ENCODE measurements at regions not wholly inside any gene's neighbourhood (a gene's known extent, or its start where the extent isn't known, plus 50 kb on each side); places are given as distances from the start of the nearest gene placed in this dataset.

DNA sequence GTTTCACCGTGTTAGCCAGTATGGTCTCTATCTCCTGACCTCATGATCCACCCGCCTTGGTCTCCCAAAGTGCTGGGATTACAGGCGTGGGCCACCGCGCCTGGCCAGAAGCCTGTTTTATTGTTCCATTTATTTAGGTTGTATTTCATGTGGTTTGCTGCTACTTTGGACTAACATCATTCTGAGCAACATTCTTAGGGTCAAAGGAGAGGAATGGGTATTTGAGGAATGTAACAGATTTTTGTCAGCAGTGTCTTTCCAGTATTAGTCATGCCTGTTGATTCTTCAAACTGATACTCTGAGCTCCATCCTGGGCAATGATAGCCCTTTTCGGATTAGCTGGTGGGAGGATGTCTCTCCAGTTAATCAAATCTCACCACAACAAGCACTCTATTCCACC, 213.0 kb upstream of the CITED2 start:
- H3K4me3 ChIP-seq (ENCODE audit: low read length), result no peak overlapping the region
- no peaks in the 10 kb centered on the region for H3K27me3 ChIP-seq (ENCODE audit: control insufficient read depth, insufficient read depth, low read length)
- no peaks in the 10 kb centered on the region for H3K36me3 ChIP-seq (ENCODE audit: control insufficient read depth, insufficient read depth, low read length)
- peaks cover 32% of the 10 kb centered on the region for H3K4me1 ChIP-seq (ENCODE audit: control insufficient read depth, insufficient read depth, low read length)
- no peak overlapping the region for H3K27ac ChIP-seq (ENCODE audit: low read depth, low read length)
- no peak overlapping the region for H3K9ac ChIP-seq (ENCODE audit: low read length)

DNA sequence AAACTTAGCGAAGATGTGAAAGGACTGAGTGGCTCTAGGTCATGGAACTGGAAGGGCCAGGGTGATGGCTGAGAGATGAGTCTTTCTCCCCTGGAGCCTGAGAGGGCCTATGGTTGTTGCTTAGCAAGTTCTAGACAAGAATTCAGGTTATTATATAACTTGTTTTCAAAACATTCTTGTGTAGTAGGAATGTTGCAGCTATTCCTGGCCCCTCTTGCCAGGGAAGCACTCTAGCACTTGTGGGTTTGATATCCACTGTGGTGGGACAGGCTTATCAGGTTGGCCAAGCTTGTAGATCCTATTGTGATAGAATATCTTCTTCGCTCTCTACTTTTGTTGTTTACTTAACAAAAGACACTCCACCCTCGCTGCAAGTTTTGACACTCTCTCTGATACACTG, 211.8 kb upstream of the CITED2 start:
- no peak overlapping the region for H3K4me3 ChIP-seq (ENCODE audit: low read length)
- no peak overlapping the region for H3K9ac ChIP-seq (ENCODE audit: low read length)
- H3K27me3 ChIP-seq (ENCODE audit: control insufficient read depth, insufficient read depth, low read length), result no peaks in the 10 kb centered on the region
- peaks cover 22% of the 10 kb centered on the region for H3K4me1 ChIP-seq (ENCODE audit: control insufficient read depth, insufficient read depth, low read length)
- no peaks in the 10 kb centered on the region for H3K36me3 ChIP-seq (ENCODE audit: control insufficient read depth, insufficient read depth, low read length)
- H3K27ac ChIP-seq (ENCODE audit: low read depth, low read length), result no peak overlapping the region

DNA sequence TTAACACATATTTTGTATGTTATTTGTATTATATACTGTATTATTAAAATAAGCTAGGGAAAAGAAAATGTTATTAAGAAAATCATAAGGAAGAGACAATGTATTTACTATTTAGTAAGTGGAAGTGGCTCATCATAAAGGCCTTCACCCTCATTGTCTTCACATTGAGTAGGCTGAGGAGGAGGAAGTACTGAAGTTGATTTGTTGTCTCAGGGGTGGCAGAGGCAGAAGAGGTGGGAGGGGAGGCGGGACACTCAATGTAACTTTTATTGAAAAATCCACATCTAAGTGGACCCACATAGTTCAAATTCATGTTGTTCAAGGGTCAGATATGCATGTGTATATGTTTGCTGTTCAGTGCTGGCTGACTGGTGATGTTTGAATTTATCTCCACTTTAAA, 210.2 kb upstream of the CITED2 start:
- Histone ChIP-seq H3K9ac (ENCODE audit: low read length) (no peak overlapping the region), H3K4me3 (ENCODE audit: low read length) (no peak overlapping the region), H3K27me3 (ENCODE audit: control insufficient read depth, insufficient read depth, low read length) (no peaks in the 10 kb centered on the region), H3K36me3 (ENCODE audit: control insufficient read depth, insufficient read depth, low read length) (no peaks in the 10 kb centered on the region), H3K27ac (ENCODE audit: low read depth, low read length) (no peak overlapping the region), H3K4me1 (ENCODE audit: control insufficient read depth, insufficient read depth, low read length) (peaks cover 8% of the 10 kb centered on the region)

DNA sequence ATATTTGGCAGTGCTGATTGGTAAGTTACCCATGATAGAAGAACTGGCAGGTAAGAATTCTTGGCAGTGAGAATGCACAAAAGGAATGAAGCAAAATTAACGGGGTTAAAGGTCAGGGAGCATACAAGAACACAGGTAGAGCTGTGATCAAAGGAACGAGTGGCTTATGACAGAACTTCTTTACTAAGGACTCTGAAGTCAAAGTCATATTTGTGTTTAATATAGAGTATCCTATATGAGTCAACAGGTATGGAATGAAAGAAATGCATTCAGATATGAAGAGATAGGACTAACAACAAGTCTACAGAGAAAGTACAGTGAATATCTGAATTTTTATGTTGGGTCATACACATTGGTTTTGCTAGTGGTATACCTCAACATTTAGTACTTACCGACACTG, 209.0 kb upstream of the CITED2 start:
- Histone ChIP-seq H3K4me1 (ENCODE audit: control insufficient read depth, insufficient read depth, low read length) (peaks cover 4% of the 10 kb centered on the region), H3K27me3 (ENCODE audit: control insufficient read depth, insufficient read depth, low read length) (no peaks in the 10 kb centered on the region), H3K4me3 (ENCODE audit: low read length) (no peak overlapping the region), H3K36me3 (ENCODE audit: control insufficient read depth, insufficient read depth, low read length) (no peaks in the 10 kb centered on the region), H3K27ac (ENCODE audit: low read depth, low read length) (no peak overlapping the region), H3K9ac (ENCODE audit: low read length) (no peak overlapping the region)

DNA sequence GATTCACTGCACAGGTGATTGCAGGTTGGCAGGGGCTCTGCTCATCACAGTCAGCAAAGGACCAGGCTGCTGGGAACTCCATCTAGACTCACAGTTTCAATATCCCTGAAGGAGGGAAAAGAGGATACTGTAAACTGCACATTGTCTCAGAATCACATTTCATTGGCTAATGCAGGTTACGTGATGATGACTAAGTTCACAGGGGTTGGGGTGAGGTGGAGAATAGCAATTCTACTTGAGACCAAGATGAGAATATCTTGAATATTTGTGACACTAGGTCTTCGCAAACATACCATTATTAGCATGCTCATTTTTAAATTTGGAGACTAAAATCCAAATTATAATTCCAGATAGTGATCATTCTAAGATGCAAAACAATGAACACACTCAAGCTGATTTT, 208.5 kb upstream of the CITED2 start:
- Histone ChIP-seq H3K4me1 (ENCODE audit: control insufficient read depth, insufficient read depth, low read length) (peaks cover 2% of the 10 kb centered on the region), H3K36me3 (ENCODE audit: control insufficient read depth, insufficient read depth, low read length) (no peaks in the 10 kb centered on the region), H3K9ac (ENCODE audit: low read length) (no peak overlapping the region), H3K4me3 (ENCODE audit: low read length) (no peak overlapping the region), H3K27ac (ENCODE audit: low read depth, low read length) (no peak overlapping the region), H3K27me3 (ENCODE audit: control insufficient read depth, insufficient read depth, low read length) (no peaks in the 10 kb centered on the region)

DNA sequence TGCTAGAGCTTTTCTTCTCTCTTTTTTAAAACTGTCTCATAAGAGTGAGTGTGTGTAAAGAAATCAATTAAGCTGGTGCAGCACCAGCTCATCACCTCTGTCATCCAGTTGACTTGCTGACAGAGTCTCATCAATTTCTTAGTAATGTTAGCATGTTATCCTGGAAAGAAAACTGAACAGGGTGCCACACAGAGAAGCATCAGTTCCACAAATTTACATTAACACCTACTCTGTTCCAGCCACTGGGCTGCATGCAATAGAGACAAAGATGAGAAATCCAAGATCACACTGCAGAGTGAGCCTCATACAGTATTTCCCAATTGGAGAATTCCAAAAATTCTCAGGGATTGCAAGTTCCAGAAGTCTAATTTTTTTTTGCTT, 207.0 kb upstream of the CITED2 start:
- H3K36me3 ChIP-seq (ENCODE audit: control insufficient read depth, insufficient read depth, low read length), result no peaks in the 10 kb centered on the region
- H3K27me3 ChIP-seq (ENCODE audit: control insufficient read depth, insufficient read depth, low read length), result no peaks in the 10 kb centered on the region
- H3K4me3 ChIP-seq (ENCODE audit: low read length), result no peak overlapping the region
- no peak overlapping the region for H3K27ac ChIP-seq (ENCODE audit: low read depth, low read length)
- H3K4me1 ChIP-seq (ENCODE audit: control insufficient read depth, insufficient read depth, low read length), result peaks cover 8% of the 10 kb centered on the region
- no peak overlapping the region for H3K9ac ChIP-seq (ENCODE audit: low read length)

DNA sequence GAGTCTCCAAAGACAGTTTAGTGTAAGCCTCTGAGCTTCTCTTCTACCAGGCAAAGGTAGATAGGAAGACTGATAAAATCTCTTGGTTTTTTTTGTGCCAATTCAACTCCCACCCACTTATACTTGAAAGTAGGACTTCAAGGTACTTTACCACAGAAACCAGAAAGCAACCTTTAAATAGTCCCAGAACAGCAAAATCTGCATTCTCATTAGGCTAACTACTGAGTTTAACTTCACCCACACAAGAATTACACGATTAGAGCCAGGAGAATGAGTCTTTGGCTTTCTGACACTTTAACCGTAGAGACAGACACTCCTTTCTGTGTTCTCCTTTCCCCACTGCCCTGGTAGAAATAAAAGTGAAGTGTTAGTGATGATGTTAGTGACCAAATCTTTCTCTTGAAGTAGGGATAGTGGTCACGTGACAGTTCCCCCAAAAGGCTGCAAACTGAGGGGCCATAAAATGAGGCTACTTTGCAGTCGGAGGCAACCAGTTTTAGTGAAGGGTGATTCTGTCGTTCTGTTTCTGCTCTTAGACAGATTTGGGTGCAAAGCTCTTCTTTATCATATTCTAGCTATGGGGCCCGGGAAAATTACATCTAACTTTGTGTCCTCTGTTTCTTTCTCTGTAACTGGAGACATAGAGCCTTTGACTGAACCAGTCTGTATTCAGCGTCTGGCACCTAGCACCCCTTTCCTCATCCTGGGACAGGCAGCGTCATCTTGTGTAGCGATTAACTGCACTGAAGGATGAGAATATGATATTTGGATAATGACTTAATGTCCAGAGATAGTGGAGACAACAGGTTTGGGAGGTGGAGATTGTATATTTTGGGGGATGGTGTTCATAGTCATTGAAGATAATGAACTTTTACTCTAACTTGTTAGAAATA, 206.4 kb upstream of the CITED2 start:
- Histone ChIP-seq H3K27ac (ENCODE audit: low read depth, low read length) (no peak overlapping the region), H3K9ac (ENCODE audit: low read length) (no peak overlapping the region), H3K27me3 (ENCODE audit: control insufficient read depth, insufficient read depth, low read length) (no peaks in the 10 kb centered on the region), H3K36me3 (ENCODE audit: control insufficient read depth, insufficient read depth, low read length) (no peaks in the 10 kb centered on the region), H3K4me1 (ENCODE audit: control insufficient read depth, insufficient read depth, low read length) (peaks cover 8% of the 10 kb centered on the region), H3K4me3 (ENCODE audit: low read length) (no peak overlapping the region)

DNA sequence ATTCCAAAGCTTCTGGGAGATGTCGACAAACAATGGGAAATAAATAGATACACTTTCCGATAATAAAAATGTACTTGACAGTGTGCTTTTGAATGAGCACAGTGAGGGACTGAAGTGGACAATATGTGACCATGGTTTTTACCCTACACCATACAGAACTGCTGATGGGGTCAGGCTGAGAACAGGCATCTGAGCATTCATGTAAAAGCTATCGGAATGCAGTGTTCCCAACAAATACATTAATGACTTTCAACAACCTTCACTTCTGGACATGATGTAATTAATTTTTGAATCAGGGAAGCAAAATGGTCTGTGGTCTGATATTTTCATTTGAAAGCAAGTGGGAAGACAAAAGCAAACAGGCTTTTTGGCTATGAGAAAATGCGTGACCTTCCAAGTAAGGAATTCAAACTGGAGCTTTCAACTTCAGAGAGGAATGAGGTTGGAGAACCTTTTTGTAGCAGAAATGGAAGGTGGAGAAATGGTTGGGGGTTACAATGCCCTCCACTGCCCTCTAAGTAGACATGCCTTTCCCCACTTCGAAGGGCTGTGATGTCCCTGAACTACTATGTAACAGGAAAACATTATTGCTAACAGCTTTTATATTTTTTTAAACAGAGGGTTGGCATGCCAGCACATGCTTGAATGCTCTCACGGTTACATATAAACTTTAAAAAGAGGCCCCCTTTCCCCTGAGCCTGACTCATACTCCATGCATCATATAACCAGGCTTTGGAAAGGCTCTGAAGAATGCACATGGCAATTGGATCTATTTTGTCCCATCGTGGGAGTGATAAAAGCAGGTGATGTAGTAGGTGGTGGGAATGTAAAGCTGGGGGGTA, 203.5 kb upstream of the CITED2 start:
- peak overlapping the region; percentile 44 for H3K27ac ChIP-seq (ENCODE audit: low read depth, low read length)
- no peak overlapping the region for H3K9ac ChIP-seq (ENCODE audit: low read length)
- no peak overlapping the region for H3K4me3 ChIP-seq (ENCODE audit: low read length)
- peaks cover 8% of the 10 kb centered on the region for H3K4me1 ChIP-seq (ENCODE audit: control insufficient read depth, insufficient read depth, low read length)
- H3K36me3 ChIP-seq (ENCODE audit: control insufficient read depth, insufficient read depth, low read length), result no peaks in the 10 kb centered on the region
- H3K27me3 ChIP-seq (ENCODE audit: control insufficient read depth, insufficient read depth, low read length), result no peaks in the 10 kb centered on the region

DNA sequence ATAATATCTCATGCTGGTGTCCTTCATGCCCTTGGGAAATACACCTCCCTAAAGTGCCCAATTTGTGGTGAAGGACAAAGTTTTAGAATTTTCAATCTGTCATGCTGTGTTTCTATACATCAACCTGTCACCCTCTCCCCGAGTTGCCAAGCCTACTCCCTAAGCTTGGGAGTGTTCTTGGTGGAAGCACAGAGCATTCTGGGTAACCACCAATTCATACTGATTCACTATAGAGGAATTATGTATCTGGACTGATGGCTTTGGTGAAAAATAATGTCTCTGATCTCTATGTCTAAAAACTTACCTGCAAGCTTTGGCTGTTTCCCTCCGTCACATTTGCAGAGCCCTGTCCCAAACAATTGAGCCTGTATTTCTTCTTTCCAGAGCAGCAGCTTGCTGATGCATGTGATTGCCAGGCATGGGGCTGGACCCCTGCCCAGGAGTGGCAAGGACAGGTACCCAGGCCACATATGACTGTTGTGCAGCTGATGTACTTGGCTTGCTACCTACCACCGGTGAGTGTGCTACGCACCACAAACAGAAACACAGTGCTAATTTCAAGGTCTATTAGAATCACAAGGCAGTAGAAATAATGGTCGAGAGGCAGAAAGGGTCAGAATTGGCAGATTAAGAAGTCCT, 202.8 kb upstream of the CITED2 start:
- Histone ChIP-seq H3K27ac (ENCODE audit: low read depth, low read length) (peak overlapping the region; percentile 27), H3K36me3 (ENCODE audit: control insufficient read depth, insufficient read depth, low read length) (no peaks in the 10 kb centered on the region), H3K4me1 (ENCODE audit: control insufficient read depth, insufficient read depth, low read length) (peaks cover 8% of the 10 kb centered on the region), H3K4me3 (ENCODE audit: low read length) (no peak overlapping the region), H3K9ac (ENCODE audit: low read length) (no peak overlapping the region), H3K27me3 (ENCODE audit: control insufficient read depth, insufficient read depth, low read length) (no peaks in the 10 kb centered on the region)

DNA sequence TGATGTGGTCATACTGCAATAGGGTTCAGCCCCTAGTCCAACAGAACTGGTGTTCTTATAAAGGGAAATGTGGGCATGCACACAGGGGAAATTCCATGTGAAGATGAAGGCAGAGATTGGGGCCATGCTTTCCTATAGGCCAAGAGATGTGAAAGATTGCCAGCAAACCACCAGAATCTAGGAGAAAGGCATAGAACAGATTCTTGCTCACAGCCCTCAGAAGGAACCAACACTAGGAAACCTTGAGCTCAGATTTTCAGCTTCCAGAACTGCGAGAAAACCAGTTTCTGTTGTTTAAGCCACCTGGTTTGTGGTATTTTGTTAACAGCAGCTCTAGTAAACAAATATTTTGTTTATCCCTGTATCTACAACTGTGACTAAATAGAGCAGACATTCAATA, 197.6 kb upstream of the CITED2 start:
- H3K36me3 ChIP-seq (ENCODE audit: control insufficient read depth, insufficient read depth, low read length), result no peaks in the 10 kb centered on the region
- H3K4me3 ChIP-seq (ENCODE audit: low read length), result no peak overlapping the region
- H3K27ac ChIP-seq (ENCODE audit: low read depth, low read length), result no peak overlapping the region
- no peak overlapping the region for H3K9ac ChIP-seq (ENCODE audit: low read length)
- H3K27me3 ChIP-seq (ENCODE audit: control insufficient read depth, insufficient read depth, low read length), result no peaks in the 10 kb centered on the region
- H3K4me1 ChIP-seq (ENCODE audit: control insufficient read depth, insufficient read depth, low read length), result no peaks in the 10 kb centered on the region

DNA sequence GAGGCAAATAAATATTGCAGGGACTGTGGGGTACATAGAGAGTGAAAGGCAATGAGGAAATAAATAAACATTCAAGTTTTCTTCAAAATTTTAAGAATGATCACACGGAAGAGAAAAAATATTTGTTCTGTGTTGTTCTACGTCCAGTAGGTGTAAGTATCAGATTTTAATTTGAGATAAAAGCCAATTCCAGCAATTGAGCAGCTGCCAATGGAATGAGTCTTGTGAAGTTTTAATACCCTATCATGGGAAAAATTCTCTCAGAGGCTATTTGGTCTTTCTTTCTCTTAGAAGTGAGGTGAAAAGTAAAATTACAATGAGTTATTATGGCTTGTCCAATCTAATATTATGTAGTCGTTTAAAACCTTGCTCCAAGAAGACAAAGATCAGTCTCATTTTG, 195.7 kb upstream of the CITED2 start:
- Histone ChIP-seq H3K27me3 (ENCODE audit: control insufficient read depth, insufficient read depth, low read length) (no peaks in the 10 kb centered on the region), H3K9ac (ENCODE audit: low read length) (no peak overlapping the region), H3K4me3 (ENCODE audit: low read length) (no peak overlapping the region), H3K36me3 (ENCODE audit: control insufficient read depth, insufficient read depth, low read length) (no peaks in the 10 kb centered on the region), H3K27ac (ENCODE audit: low read depth, low read length) (no peak overlapping the region), H3K4me1 (ENCODE audit: control insufficient read depth, insufficient read depth, low read length) (no peaks in the 10 kb centered on the region)

DNA sequence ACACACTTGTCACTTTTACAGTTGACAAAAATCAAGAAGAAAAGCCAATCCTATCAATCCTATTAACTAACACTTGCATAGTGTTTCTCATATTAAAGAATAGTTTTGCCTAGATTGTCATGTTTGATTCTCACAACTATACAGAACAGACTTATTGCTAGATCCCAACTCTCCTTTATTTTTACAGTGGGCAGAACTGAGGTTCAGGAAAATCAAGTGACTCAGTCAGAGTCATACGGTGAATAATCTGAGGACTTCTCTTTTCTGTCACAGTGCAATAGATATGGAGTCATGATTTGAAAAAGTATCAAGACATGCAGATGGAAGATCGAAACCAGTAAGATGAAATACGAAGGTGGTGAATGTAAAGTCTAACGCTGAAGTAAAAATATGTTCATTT, 195.1 kb upstream of the CITED2 start:
- Histone ChIP-seq H3K4me3 (ENCODE audit: low read length) (no peak overlapping the region), H3K27ac (ENCODE audit: low read depth, low read length) (no peak overlapping the region), H3K36me3 (ENCODE audit: control insufficient read depth, insufficient read depth, low read length) (no peaks in the 10 kb centered on the region), H3K4me1 (ENCODE audit: control insufficient read depth, insufficient read depth, low read length) (no peaks in the 10 kb centered on the region), H3K9ac (ENCODE audit: low read length) (no peak overlapping the region), H3K27me3 (ENCODE audit: control insufficient read depth, insufficient read depth, low read length) (no peaks in the 10 kb centered on the region)

Measured in rectal smooth muscle tissue (tissue), 1 donor.